Testis (tissue), 2 donors: ENCODE measurements at regions not wholly inside any gene's neighbourhood (a gene's known extent, or its start where the extent isn't known, plus 50 kb on each side); places are given as distances from the start of the nearest gene placed in this dataset.

Experiments
- POLR2A ChIP-seq: fragments of 450-650 bp; IDR thresholded peaks from one replicate; pipeline ENCODE4 v1.6.1; 2017; ENCODE audit warnings: antibody characterized with exemption, mild to moderate bottlenecking, moderate library complexity
- TF ChIP-seq, protein P1 (sequence below), 3 experiments: fragments of 450-650 bp in 2 of 3; fragments of 200-600 bp in 1 of 3; sonication (generic) in 1 of 3; IDR thresholded peaks; one replicate each; pipeline ENCODE4 v1.5.1; 2016 to 2019; ENCODE audit warnings: antibody characterized with exemption in 3 of 3, mild to moderate bottlenecking in 2 of 3, moderate library complexity in 1 of 3

DNA sequence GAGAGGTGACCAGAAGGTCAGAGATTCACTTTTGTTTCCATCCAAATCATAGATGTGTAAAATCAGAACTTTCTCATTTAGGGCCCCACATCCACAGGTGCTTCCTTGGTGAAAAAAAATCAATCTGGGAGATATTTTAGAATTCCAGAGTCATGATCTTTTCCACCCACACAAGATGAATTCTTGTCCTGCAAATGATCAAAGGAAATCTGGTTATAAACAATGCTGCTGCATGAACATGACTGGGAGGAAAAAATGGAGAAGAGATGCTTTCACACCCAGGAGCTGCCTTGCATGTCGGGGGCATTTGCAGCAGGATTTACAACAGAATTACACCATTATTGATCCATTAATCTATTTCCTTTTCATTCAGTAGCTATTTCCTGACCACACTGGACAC, 106.5 kb upstream of the TMEM72 start:
- TF ChIP-seq, protein P1, sequence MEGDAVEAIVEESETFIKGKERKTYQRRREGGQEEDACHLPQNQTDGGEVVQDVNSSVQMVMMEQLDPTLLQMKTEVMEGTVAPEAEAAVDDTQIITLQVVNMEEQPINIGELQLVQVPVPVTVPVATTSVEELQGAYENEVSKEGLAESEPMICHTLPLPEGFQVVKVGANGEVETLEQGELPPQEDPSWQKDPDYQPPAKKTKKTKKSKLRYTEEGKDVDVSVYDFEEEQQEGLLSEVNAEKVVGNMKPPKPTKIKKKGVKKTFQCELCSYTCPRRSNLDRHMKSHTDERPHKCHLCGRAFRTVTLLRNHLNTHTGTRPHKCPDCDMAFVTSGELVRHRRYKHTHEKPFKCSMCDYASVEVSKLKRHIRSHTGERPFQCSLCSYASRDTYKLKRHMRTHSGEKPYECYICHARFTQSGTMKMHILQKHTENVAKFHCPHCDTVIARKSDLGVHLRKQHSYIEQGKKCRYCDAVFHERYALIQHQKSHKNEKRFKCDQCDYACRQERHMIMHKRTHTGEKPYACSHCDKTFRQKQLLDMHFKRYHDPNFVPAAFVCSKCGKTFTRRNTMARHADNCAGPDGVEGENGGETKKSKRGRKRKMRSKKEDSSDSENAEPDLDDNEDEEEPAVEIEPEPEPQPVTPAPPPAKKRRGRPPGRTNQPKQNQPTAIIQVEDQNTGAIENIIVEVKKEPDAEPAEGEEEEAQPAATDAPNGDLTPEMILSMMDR (IDR thresholded peaks at IDR 0.05) = no peak
- TF ChIP-seq POLR2A = no peak
